Mesendoderm (in vitro differentiated cells): ENCODE measurements at regions not wholly inside any gene's neighbourhood (a gene's known extent, or its start where the extent isn't known, plus 50 kb on each side); places are given as distances from the start of the nearest gene placed in this dataset.
"Not testable (repeated sequence)": the region's sequence is repeated elsewhere in the genome, so short reads cannot be mapped to it uniquely, and the experiment has no call there.

Experiments used
- DNase-seq: peaks from one replicate; pipeline ENCODE4 v3.0.0; 2013
- H2AK5ac ChIP-seq: 2 replicates; pipeline ENCODE4 v1.6.1; 2013; ENCODE audit warnings: low read length, inconsistent platforms
- H2BK120ac ChIP-seq: 2 replicates; pipeline ENCODE4 v1.6.1; 2013; ENCODE audit warnings: low read depth, mild to moderate bottlenecking, low read length, moderate library complexity, mixed read lengths
- H2BK15ac ChIP-seq: replicated peaks from 2 replicates; pipeline ENCODE4 v1.6.1; 2013; ENCODE audit warnings: low read depth, mild to moderate bottlenecking, moderate library complexity
- H2BK5ac ChIP-seq: 2 replicates; pipeline ENCODE4 v1.6.1; 2013; ENCODE audit warnings: low read length, inconsistent platforms
- H3K18ac ChIP-seq: 2 replicates; pipeline ENCODE4 v1.6.1; 2013; ENCODE audit warnings: mild to moderate bottlenecking, low read length, mixed read lengths
- H3K23ac ChIP-seq: one replicate; pipeline ENCODE4 v1.6.1; 2013; ENCODE audit warnings: low read length
- H3K27ac ChIP-seq: 2 replicates; pipeline ENCODE4 v1.5.1; 2013; ENCODE audit warnings: low read depth, mild to moderate bottlenecking, inconsistent platforms, low read length, moderate library complexity
- H3K27me3 ChIP-seq: 2 replicates; pipeline ENCODE4 v1.6.1; 2013; ENCODE audit warnings: low read length, control low read depth, mild to moderate bottlenecking, inconsistent platforms; ENCODE audit not compliant: insufficient read depth, poor library complexity
- H3K36me3 ChIP-seq: 2 replicates; pipeline ENCODE4 v1.6.1; 2013; ENCODE audit warnings: low read length, inconsistent platforms; ENCODE audit not compliant: control insufficient read depth, insufficient read depth
- H3K4ac ChIP-seq: one replicate; pipeline ENCODE4 v1.6.1; 2013; ENCODE audit warnings: low read depth, mild to moderate bottlenecking, low read length, moderate library complexity
- H3K4me1 ChIP-seq: 2 replicates; pipeline ENCODE4 v1.6.1; 2013; ENCODE audit warnings: low read depth, low read length, inconsistent platforms; ENCODE audit not compliant: control insufficient read depth
- H3K4me2 ChIP-seq: 2 replicates; pipeline ENCODE4 v1.6.1; 2013; ENCODE audit warnings: low read length
- H3K4me3 ChIP-seq: 2 replicates; pipeline ENCODE4 v1.5.1; 2013; ENCODE audit warnings: mild to moderate bottlenecking, low read length
- H3K56ac ChIP-seq: one replicate; pipeline ENCODE4 v1.6.1; 2013; ENCODE audit warnings: low read length
- H3K79me1 ChIP-seq: 2 replicates; pipeline ENCODE4 v1.6.1; 2013; ENCODE audit warnings: low read length, inconsistent platforms
- H3K79me2 ChIP-seq: 2 replicates; pipeline ENCODE4 v1.6.1; 2013; ENCODE audit warnings: mild to moderate bottlenecking, low read length; ENCODE audit not compliant: control insufficient read depth, insufficient read depth
- H3K9ac ChIP-seq: 2 replicates; pipeline ENCODE4 v1.6.1; 2013; ENCODE audit warnings: low read length, inconsistent platforms
- H4K5ac ChIP-seq: one replicate; pipeline ENCODE4 v1.6.1; 2013; ENCODE audit warnings: low read length
- H4K8ac ChIP-seq: one replicate; pipeline ENCODE4 v1.6.1; 2013; ENCODE audit warnings: low read depth, mild to moderate bottlenecking, control low read depth, low read length, moderate library complexity
- WGBS: extraction: QIAGEN DNeasy Blood & Tissue Kit; methylation state at CpG from one replicate; pipeline ENCODE4 v1.1.7; 2013; ENCODE audit warnings: low lambda C conversion rate, missing lambda C conversion rate; ENCODE audit not compliant: insufficient coverage; ENCODE audit errors: extremely low coverage; 5-methylcytosine and 5-hydroxymethylcytosine counted together

- Histone ChIP-seq H3K4me1 (no peaks in the 10 kb centered on the region), H2BK15ac (no peak overlapping the region), H3K36me3 (no peaks in the 10 kb centered on the region), H3K18ac (no peak overlapping the region), H3K23ac (no peak overlapping the region), H3K79me1 (no peaks in the 10 kb centered on the region), H2BK120ac (no peak overlapping the region), H3K56ac (no peak overlapping the region), H4K5ac (no peak overlapping the region), H2BK5ac (no peak overlapping the region), H3K27me3 (no peaks in the 10 kb centered on the region), H3K27ac (no peak overlapping the region), H3K4me2 (no peak overlapping the region), H3K9ac (no peak overlapping the region), H3K4me3 (no peak overlapping the region), H3K4ac (no peak overlapping the region), H4K8ac (no peak overlapping the region), H2AK5ac (no peak overlapping the region), H3K79me2 (no peaks in the 10 kb centered on the region)
- no peak for DNase-seq
- WGBS: no CpG with 5 or more reads among the region's 3 CpGs
These were observed 78.1 kb upstream of the EGFR start for GRCh38 chr7:54940748-54941147.

- H2BK5ac ChIP-seq: no peak overlapping the region
- H2BK120ac ChIP-seq: no peak overlapping the region
- no peaks in the 10 kb centered on the region for H3K27me3 ChIP-seq
- H3K56ac ChIP-seq: no peak overlapping the region
- H4K8ac ChIP-seq: no peak overlapping the region
- no peaks in the 10 kb centered on the region for H3K36me3 ChIP-seq
- no peaks in the 10 kb centered on the region for H3K79me1 ChIP-seq
- H3K27ac ChIP-seq: no peak overlapping the region
- no peak overlapping the region for H4K5ac ChIP-seq
- no peak overlapping the region for H3K4me3 ChIP-seq
- H2BK15ac ChIP-seq: no peak overlapping the region
- WGBS: no CpG with 5 or more reads among the region's 3 CpGs
- no peak overlapping the region for H2AK5ac ChIP-seq
- H3K4ac ChIP-seq: no peak overlapping the region
- DNase-seq: no peak
- no peak overlapping the region for H3K23ac ChIP-seq
- no peaks in the 10 kb centered on the region for H3K4me1 ChIP-seq
- no peak overlapping the region for H3K18ac ChIP-seq
- no peak overlapping the region for H3K4me2 ChIP-seq
- H3K9ac ChIP-seq: no peak overlapping the region
- no peaks in the 10 kb centered on the region for H3K79me2 ChIP-seq
These were observed 74.6 kb upstream of the EGFR start for GRCh38 chr7:54944179-54944578.

- H3K23ac ChIP-seq: no peak overlapping the region
- no peak overlapping the region for H3K27ac ChIP-seq
- no peak overlapping the region for H3K4ac ChIP-seq
- H2BK120ac ChIP-seq: no peak overlapping the region
- H3K79me1 ChIP-seq: no peaks in the 10 kb centered on the region
- H3K9ac ChIP-seq: no peak overlapping the region
- no peaks in the 10 kb centered on the region for H3K27me3 ChIP-seq
- no peak overlapping the region for H4K5ac ChIP-seq
- no peaks in the 10 kb centered on the region for H3K4me1 ChIP-seq
- H3K18ac ChIP-seq: no peak overlapping the region
- no peak overlapping the region for H2BK5ac ChIP-seq
- no peak overlapping the region for H3K4me3 ChIP-seq
- no peak overlapping the region for H3K4me2 ChIP-seq
- no peak overlapping the region for H2BK15ac ChIP-seq
- H3K56ac ChIP-seq: no peak overlapping the region
- H4K8ac ChIP-seq: no peak overlapping the region
- no CpG with 5 or more reads among the region's 2 CpGs for WGBS
- no peak for DNase-seq
- no peak overlapping the region for H2AK5ac ChIP-seq
- no peaks in the 10 kb centered on the region for H3K36me3 ChIP-seq
- no peaks in the 10 kb centered on the region for H3K79me2 ChIP-seq
These were observed 72.5 kb upstream of the EGFR start for GRCh38 chr7:54946271-54946670.

GRCh38 chr7:54946764-54947163, 72.1 kb upstream of the EGFR start:
- Histone ChIP-seq H3K56ac (no peak overlapping the region), H4K8ac (no peak overlapping the region), H3K27me3 (no peaks in the 10 kb centered on the region), H3K4me2 (no peak overlapping the region), H3K27ac (no peak overlapping the region), H3K79me1 (no peaks in the 10 kb centered on the region), H3K79me2 (no peaks in the 10 kb centered on the region), H2BK5ac (no peak overlapping the region), H3K4ac (no peak overlapping the region), H3K9ac (no peak overlapping the region), H3K23ac (no peak overlapping the region), H4K5ac (no peak overlapping the region), H3K36me3 (no peaks in the 10 kb centered on the region), H3K4me1 (no peaks in the 10 kb centered on the region), H2BK120ac (no peak overlapping the region), H3K18ac (no peak overlapping the region), H2BK15ac (no peak overlapping the region), H2AK5ac (no peak overlapping the region), H3K4me3 (no peak overlapping the region)
- no CpG with 5 or more reads among the region's 3 CpGs for WGBS
- no peak for DNase-seq

- no peaks in the 10 kb centered on the region for H3K79me2 ChIP-seq
- no peaks in the 10 kb centered on the region for H3K79me1 ChIP-seq
- H3K18ac ChIP-seq: no peak overlapping the region
- H3K36me3 ChIP-seq: no peaks in the 10 kb centered on the region
- H2BK15ac ChIP-seq: no peak overlapping the region
- no peak for DNase-seq
- no peak overlapping the region for H3K4me3 ChIP-seq
- no peak overlapping the region for H4K8ac ChIP-seq
- WGBS: no CpG with 5 or more reads among the region's 4 CpGs
- no peak overlapping the region for H3K4ac ChIP-seq
- H3K27me3 ChIP-seq: no peaks in the 10 kb centered on the region
- H4K5ac ChIP-seq: no peak overlapping the region
- no peak overlapping the region for H3K23ac ChIP-seq
- no peak overlapping the region for H2BK120ac ChIP-seq
- H3K27ac ChIP-seq: no peak overlapping the region
- H3K4me2 ChIP-seq: no peak overlapping the region
- H2AK5ac ChIP-seq: no peak overlapping the region
- H3K56ac ChIP-seq: no peak overlapping the region
- H3K9ac ChIP-seq: no peak overlapping the region
- H2BK5ac ChIP-seq: no peak overlapping the region
- no peaks in the 10 kb centered on the region for H3K4me1 ChIP-seq
These were observed 71.6 kb upstream of the EGFR start for GRCh38 chr7:54947266-54947665.

- DNase-seq, H2AK5ac ChIP-seq, H2BK120ac ChIP-seq, H3K27me3 ChIP-seq, H3K9ac ChIP-seq, H4K8ac ChIP-seq, H4K5ac ChIP-seq, H3K56ac ChIP-seq, H3K4me1 ChIP-seq, H2BK5ac ChIP-seq, H3K18ac ChIP-seq, H3K23ac ChIP-seq, H2BK15ac ChIP-seq, H3K36me3 ChIP-seq, H3K79me1 ChIP-seq, H3K4me2 ChIP-seq, H3K79me2 ChIP-seq, H3K27ac ChIP-seq, H3K4ac ChIP-seq, H3K4me3 ChIP-seq: not testable (repeated sequence)
- no CpG with 5 or more reads among the region's 1 CpG for WGBS
These were observed 69.3 kb upstream of the EGFR start for GRCh38 chr7:54949514-54949913.
